ENCODE measurements at regions not wholly inside any gene's neighbourhood (a gene's known extent, or its start where the extent isn't known, plus 50 kb on each side); places are given as distances from the start of the nearest gene placed in this dataset.
"Not testable (repeated sequence)": the region's sequence is repeated elsewhere in the genome, so short reads cannot be mapped to it uniquely, and the experiment has no call there.

GRCh38 chrX:102784550-102784949, 64.0 kb downstream of the GPRASP3 start:
- no peak for DNase-seq (ENCODE audit: low read depth, low spot score)

GRCh38 chrX:102787283-102787682, 66.7 kb downstream of the GPRASP3 start:
- DNase-seq (ENCODE audit: low read depth, low spot score), result no peak

GRCh38 chrX:102808336-102808735, 87.8 kb downstream of the GPRASP3 start:
- no peak for DNase-seq (ENCODE audit: low read depth, low spot score)

GRCh38 chrX:102818269-102818668, 97.7 kb downstream of the GPRASP3 start:
- DNase-seq (ENCODE audit: low read depth, low spot score), result not testable (repeated sequence)

- DNase-seq (ENCODE audit: low read depth, low spot score), result no peak
Measured at GRCh38 chrX:102832661-102833060, 104.4 kb upstream of the RAB40AL start.

- no peak for DNase-seq (ENCODE audit: low read depth, low spot score)
Measured at GRCh38 chrX:102833136-102833535, 103.9 kb upstream of the RAB40AL start.

GRCh38 chrX:102835504-102836146, 101.4 kb upstream of the RAB40AL start:
- DNase-seq (ENCODE audit: low read depth, low spot score), result no peak

- no peak for DNase-seq (ENCODE audit: low read depth, low spot score)
Measured at GRCh38 chrX:102837847-102838246, 99.2 kb upstream of the RAB40AL start.

GRCh38 chrX:102840871-102841705, 96.0 kb upstream of the RAB40AL start:
- no peak for DNase-seq (ENCODE audit: low read depth, low spot score)

- no peak for DNase-seq (ENCODE audit: low read depth, low spot score)
Measured at GRCh38 chrX:102841706-102842003, 95.4 kb upstream of the RAB40AL start.

GRCh38 chrX:102845020-102845419, 92.1 kb upstream of the RAB40AL start:
- DNase-seq (ENCODE audit: low read depth, low spot score), result no peak

GRCh38 chrX:102846544-102847236, 90.4 kb upstream of the RAB40AL start:
- no peak for DNase-seq (ENCODE audit: low read depth, low spot score)

GRCh38 chrX:102847362-102847761, 89.7 kb upstream of the RAB40AL start:
- no peak for DNase-seq (ENCODE audit: low read depth, low spot score)

- no peak for DNase-seq (ENCODE audit: low read depth, low spot score)
Measured at GRCh38 chrX:102849396-102849795, 87.7 kb upstream of the RAB40AL start.

- DNase-seq (ENCODE audit: low read depth, low spot score), result not testable (repeated sequence)
Measured at GRCh38 chrX:102858826-102859549, 78.1 kb upstream of the RAB40AL start.

- no peak for DNase-seq (ENCODE audit: low read depth, low spot score)
Measured at GRCh38 chrX:102859550-102859871, 77.6 kb upstream of the RAB40AL start.

- DNase-seq (ENCODE audit: low read depth, low spot score), result no peak
Measured at GRCh38 chrX:102860235-102860634, 76.8 kb upstream of the RAB40AL start.

- peak; percentile 62 for DNase-seq (ENCODE audit: low read depth, low spot score)
Measured at GRCh38 chrX:102863735-102864134, 73.3 kb upstream of the RAB40AL start.

- DNase-seq (ENCODE audit: low read depth, low spot score), result no peak
Measured at GRCh38 chrX:102866981-102867656, 70.0 kb upstream of the RAB40AL start.

- DNase-seq (ENCODE audit: low read depth, low spot score), result no peak
Measured at GRCh38 chrX:102883491-102883890, 53.6 kb upstream of the RAB40AL start.
